Left lung (tissue), 4 donors: ENCODE measurements at regions not wholly inside any gene's neighbourhood (a gene's known extent, or its start where the extent isn't known, plus 50 kb on each side); places are given as distances from the start of the nearest gene placed in this dataset.

Experiments used
- ATAC-seq: fragments of 200-7000 bp; cut with Tn5 transposase; one replicate; pipeline ENCODE4 v1.9.1; 2020; ENCODE audit warnings: moderate library complexity
- DNase-seq, 4 donors: peaks; one replicate each; pipeline ENCODE4 v3.0.0-alpha.2; 2013 to 2020
- H3K27ac ChIP-seq, 2 donors: fragments of 200-600 bp; sonication (generic) in 1 of 2; one replicate each; pipeline versions ENCODE4 v1.5.0 to v1.8.0; 2020 to 2021
- H3K27me3 ChIP-seq, 2 donors: fragments of 200-600 bp; sonication (generic) in 1 of 2; one replicate each; pipeline versions ENCODE4 v1.5.0 to v1.8.0; 2020 to 2021
- H3K36me3 ChIP-seq, 2 donors: fragments of 200-600 bp; sonication (generic) in 1 of 2; one replicate each; pipeline versions ENCODE4 v1.5.0 to v1.8.0; 2020 to 2021
- H3K4me1 ChIP-seq, 2 donors: fragments of 200-600 bp; one replicate each; pipeline ENCODE4 v1.8.0; 2021
- H3K4me3 ChIP-seq, 2 donors: fragments of 200-600 bp; sonication (generic) in 1 of 2; one replicate each; pipeline versions ENCODE4 v1.5.0 to v1.8.0; 2020 to 2021; ENCODE audit warnings: mild to moderate bottlenecking in 1 of 2
- H3K9me3 ChIP-seq, 2 donors: fragments of 200-600 bp; sonication (generic) in 1 of 2; one replicate each; pipeline versions ENCODE4 v1.5.0 to v1.8.0; 2020 to 2021
- CTCF ChIP-seq, 2 donors: fragments of 200-600 bp; sonication (generic) in 1 of 2; IDR thresholded peaks; one replicate each; pipeline versions ENCODE4 v1.5.0 to v1.8.0; 2021; ENCODE audit warnings: antibody characterized with exemption in 2 of 2
- intact Hi-C, 2 donors: fragments of 100-400 bp; cut with DNase I; formaldehyde crosslinking; loops; one replicate each; pipeline versions ENCODE4 v1.11.2 to v1.14.2; 2022
- donor health status: DM: no; HTN: yes; CAD: no.
- donor health status: DM: no; HTN: no; CAD: no.

GRCh38 chr5:35454011-35454525 is 163.6 kb upstream of the SPEF2 start:
- H3K27me3 ChIP-seq: no peaks in the 10 kb centered on the region
- ATAC-seq (no peak), DNase-seq (no peak)
- no peak overlapping the region for H3K4me3 ChIP-seq
- no peak for TF ChIP-seq CTCF (IDR thresholded peaks at IDR 0.05)
- H3K27ac ChIP-seq: no peak overlapping the region
- no peaks in the 10 kb centered on the region for H3K4me1 ChIP-seq
- intact Hi-C loops: no loop called here
- H3K36me3 ChIP-seq: no peaks in the 10 kb centered on the region
- H3K9me3 ChIP-seq: peaks cover 0 to 10% of the 10 kb centered on the region in 2 donors

GRCh38 chr5:35443803-35444595 is 173.7 kb upstream of the SPEF2 start:
- peaks cover 0 to 3% of the 10 kb centered on the region in 2 donors for H3K9me3 ChIP-seq
- DNase-seq (no peak), ATAC-seq (no peak)
- intact Hi-C loops: no loop called here
- no peaks in the 10 kb centered on the region for H3K4me1 ChIP-seq
- TF ChIP-seq CTCF (IDR thresholded peaks at IDR 0.05): no peak
- H3K27me3 ChIP-seq: no peaks in the 10 kb centered on the region
- H3K36me3 ChIP-seq: no peaks in the 10 kb centered on the region
- no peak overlapping the region for H3K4me3 ChIP-seq
- no peak overlapping the region for H3K27ac ChIP-seq

GRCh38 chr5:35442885-35443639 is 174.6 kb upstream of the SPEF2 start:
- no peaks in the 10 kb centered on the region for H3K27me3 ChIP-seq
- no peak overlapping the region for H3K4me3 ChIP-seq
- intact Hi-C loops: no loop called here
- H3K9me3 ChIP-seq: peaks cover 0 to 3% of the 10 kb centered on the region in 2 donors
- DNase-seq (no peak), ATAC-seq (no peak)
- H3K27ac ChIP-seq: no peak overlapping the region
- no peaks in the 10 kb centered on the region for H3K4me1 ChIP-seq
- TF ChIP-seq CTCF (IDR thresholded peaks at IDR 0.05): no peak
- no peaks in the 10 kb centered on the region for H3K36me3 ChIP-seq

- Histone ChIP-seq H3K4me1 (no peaks in the 10 kb centered on the region), H3K27me3 (no peaks in the 10 kb centered on the region), H3K9me3 (no peaks in the 10 kb centered on the region), H3K36me3 (no peaks in the 10 kb centered on the region), H3K27ac (no peak overlapping the region), H3K4me3 (no peak overlapping the region)
- ATAC-seq (no peak), DNase-seq (no peak)
- no peak for TF ChIP-seq CTCF (IDR thresholded peaks at IDR 0.05)
- intact Hi-C loops: no loop called here
Measured at GRCh38 chr5:35440409-35440808, 177.3 kb upstream of the SPEF2 start.

- no peaks in the 10 kb centered on the region for H3K36me3 ChIP-seq
- no peaks in the 10 kb centered on the region for H3K4me1 ChIP-seq
- TF ChIP-seq CTCF (IDR thresholded peaks at IDR 0.05): no peak
- H3K9me3 ChIP-seq: no peaks in the 10 kb centered on the region
- H3K27ac ChIP-seq: no peak overlapping the region
- DNase-seq: no peak
- no peak overlapping the region for H3K4me3 ChIP-seq
- ATAC-seq: no peak
- intact Hi-C loops: no loop called here
- H3K27me3 ChIP-seq: no peaks in the 10 kb centered on the region
Measured at GRCh38 chr5:35438786-35439185, 178.9 kb upstream of the SPEF2 start.
